ENCODE measurements at regions not wholly inside any gene's neighbourhood (a gene's known extent, or its start where the extent isn't known, plus 50 kb on each side); places are given as distances from the start of the nearest gene placed in this dataset.

DNA sequence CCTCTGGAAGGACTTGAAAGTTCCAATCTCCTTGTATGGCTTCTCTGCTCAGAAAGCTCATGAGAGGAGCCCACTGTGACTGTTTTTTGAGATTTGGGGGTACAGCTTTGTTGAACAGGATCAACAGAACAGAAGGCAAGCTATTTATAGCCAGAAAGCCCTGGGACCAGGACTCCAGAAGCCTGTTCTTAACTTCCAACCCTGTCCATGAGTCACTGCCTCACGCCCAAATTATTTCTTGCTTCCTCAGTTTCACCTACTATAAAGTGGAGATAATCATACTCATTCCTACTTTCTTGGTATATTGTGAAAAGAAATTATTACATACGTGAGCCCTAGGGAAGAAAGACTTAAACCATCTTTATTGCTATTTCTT lies 100.9 kb upstream of the MARCKS start:
- H3K4me3 ChIP-seq (ENCODE audit: low read length): no peak overlapping the region
- DNase-seq (ENCODE audit: low read depth): no peak
- TF ChIP-seq, protein P1, sequence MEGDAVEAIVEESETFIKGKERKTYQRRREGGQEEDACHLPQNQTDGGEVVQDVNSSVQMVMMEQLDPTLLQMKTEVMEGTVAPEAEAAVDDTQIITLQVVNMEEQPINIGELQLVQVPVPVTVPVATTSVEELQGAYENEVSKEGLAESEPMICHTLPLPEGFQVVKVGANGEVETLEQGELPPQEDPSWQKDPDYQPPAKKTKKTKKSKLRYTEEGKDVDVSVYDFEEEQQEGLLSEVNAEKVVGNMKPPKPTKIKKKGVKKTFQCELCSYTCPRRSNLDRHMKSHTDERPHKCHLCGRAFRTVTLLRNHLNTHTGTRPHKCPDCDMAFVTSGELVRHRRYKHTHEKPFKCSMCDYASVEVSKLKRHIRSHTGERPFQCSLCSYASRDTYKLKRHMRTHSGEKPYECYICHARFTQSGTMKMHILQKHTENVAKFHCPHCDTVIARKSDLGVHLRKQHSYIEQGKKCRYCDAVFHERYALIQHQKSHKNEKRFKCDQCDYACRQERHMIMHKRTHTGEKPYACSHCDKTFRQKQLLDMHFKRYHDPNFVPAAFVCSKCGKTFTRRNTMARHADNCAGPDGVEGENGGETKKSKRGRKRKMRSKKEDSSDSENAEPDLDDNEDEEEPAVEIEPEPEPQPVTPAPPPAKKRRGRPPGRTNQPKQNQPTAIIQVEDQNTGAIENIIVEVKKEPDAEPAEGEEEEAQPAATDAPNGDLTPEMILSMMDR (conservative IDR thresholded peaks at IDR 0.05; ENCODE audit: low read depth, low read length): no peak

DNA sequence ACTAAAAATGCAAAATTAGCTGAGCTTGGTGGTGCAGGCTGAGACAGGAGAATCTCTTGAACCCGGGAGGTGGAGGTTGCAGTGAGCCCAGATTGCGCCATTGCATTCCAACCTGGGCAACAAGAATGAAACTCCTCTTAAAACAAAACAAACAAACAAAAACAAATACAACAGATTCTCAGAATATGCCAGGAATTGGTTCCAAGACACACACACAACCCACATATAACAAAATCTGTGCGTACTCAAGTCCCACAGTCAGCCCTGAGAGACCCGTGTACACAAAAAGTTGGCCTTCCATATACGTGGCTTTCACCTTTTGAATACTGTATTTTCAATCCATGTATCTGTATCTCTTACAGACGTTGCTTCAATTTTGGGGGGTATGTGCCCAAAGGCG lies 98.9 kb upstream of the MARCKS start:
- TF ChIP-seq, protein P1 (conservative IDR thresholded peaks at IDR 0.05; ENCODE audit: low read depth, low read length): no peak
- no peak for DNase-seq (ENCODE audit: low read depth)
- no peak overlapping the region for H3K4me3 ChIP-seq (ENCODE audit: low read length)

DNA sequence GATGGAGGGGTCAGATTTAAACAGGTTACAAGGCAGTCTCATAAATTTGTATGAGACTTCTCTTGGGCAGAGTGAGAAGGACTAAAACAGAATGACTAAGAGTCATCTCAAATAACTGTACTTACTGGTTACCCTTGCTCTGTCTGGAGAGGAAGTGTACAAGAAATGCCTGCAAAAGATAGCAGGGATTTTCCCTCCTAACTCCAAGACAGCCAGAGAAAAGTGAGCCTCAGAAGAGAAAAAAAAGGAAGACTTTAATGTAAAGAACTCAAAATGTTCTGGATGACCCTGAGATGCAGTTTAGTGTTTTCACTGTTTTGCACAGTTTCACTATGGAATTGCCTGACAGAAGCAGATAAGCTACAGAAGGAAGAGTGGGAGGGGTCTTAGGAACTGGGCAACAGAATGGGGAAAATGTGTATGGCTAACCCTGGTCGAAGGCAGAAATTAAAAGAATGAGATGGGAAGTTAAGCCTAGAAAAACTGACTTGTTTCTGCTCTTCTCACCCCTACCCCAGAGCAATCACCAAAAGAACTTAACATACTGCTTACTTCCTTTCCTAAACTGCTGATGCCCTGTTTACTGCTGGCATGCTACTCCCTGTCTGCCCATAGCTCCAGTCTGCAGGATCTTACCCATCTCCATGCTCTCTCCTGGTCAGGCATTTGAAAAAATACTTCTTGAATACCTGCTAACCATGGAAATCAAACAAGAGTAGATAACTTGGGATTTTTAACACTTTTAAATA lies 98.1 kb upstream of the MARCKS start:
- no peak overlapping the region for H3K4me3 ChIP-seq (ENCODE audit: low read length)
- DNase-seq (ENCODE audit: low read depth): no peak
- TF ChIP-seq, protein P1 (conservative IDR thresholded peaks at IDR 0.05; ENCODE audit: low read depth, low read length): no peak

DNA sequence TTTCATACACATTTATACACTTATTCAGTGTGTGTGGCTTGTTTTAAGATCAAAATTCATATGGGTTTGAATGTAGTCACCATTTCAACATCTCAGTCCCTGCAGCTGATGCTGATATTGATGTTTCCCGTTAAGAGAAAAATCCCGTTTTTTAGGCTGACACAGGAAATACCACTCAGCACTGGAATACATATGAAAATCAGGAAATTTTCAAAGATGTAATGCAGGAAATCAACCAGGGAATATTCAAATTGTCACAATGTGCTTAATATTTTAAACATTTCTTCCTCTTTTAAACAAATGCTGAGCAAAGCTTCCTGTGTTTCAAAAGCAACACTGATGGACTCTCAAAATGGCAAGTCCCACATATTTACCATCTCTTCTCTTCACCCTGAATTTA lies 94.5 kb upstream of the MARCKS start:
- no peak for DNase-seq (ENCODE audit: low read depth)
- TF ChIP-seq, protein P1 (conservative IDR thresholded peaks at IDR 0.05; ENCODE audit: low read depth, low read length): no peak
- H3K4me3 ChIP-seq (ENCODE audit: low read length): no peak overlapping the region

DNA sequence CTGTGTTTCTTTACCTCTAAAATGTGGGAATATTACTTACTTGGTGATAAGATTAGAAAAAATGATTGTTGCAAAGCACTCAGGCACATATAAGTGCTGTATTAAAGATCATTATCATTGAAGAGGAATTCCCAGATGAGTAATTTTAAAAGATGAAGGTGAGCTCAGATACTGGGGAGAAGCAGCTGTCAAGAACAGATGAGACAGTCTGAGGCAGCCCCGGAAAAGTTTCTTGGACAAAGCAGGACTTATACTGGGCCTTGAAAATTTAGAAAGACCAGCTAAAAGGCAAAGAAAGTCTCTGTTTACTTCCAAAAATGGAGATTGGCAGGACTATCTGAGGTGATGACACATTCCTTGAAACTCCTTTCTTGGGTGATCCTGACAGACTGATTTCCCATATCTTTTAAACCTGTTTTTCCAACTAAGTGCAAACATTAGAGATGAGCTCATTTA lies 93.8 kb upstream of the MARCKS start:
- H3K4me3 ChIP-seq (ENCODE audit: low read length): no peak overlapping the region
- TF ChIP-seq, protein P1 (conservative IDR thresholded peaks at IDR 0.05; ENCODE audit: low read depth, low read length): no peak
- no peak for DNase-seq (ENCODE audit: low read depth)

DNA sequence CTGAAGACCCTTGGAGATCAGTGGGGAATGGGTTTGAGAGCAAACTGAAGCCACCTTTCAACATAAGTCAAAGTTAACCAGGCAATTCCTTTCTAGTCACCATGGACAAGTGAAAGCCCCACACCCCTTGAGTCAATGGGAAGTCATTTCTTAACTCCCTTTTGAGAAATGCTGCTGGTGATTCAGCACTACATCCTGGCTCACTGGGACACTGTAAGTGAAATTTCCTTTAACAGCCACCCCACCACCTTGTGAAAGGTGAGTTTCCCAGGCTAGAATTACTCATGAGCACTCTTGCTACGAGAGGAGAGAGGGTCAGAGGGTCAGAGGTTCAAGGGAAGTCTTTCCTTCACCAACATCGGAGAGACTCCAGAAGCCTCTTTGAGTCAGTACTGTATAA lies 93.3 kb upstream of the MARCKS start:
- H3K4me3 ChIP-seq (ENCODE audit: low read length): no peak overlapping the region
- TF ChIP-seq, protein P1 (conservative IDR thresholded peaks at IDR 0.05; ENCODE audit: low read depth, low read length): no peak
- no peak for DNase-seq (ENCODE audit: low read depth)

DNA sequence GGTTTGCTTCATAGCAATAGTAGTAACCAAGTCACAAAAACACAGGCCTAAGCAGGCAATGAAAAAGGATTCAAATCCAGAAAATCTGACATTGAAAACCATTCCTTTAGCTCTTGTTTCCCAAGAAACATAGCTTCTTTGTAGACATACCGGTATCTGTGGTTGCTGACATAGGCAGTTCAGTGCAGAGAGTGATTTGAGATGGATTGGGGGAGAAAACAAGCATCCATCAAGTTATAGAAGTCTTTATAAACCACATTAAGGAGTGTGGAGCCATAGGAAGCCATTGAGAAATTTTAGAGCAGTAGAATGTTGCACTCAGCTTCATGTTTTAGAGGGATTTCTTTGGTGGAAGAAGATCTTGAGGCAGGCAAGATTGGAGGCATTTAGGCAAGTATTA lies 91.2 kb upstream of the MARCKS start:
- no peak for DNase-seq (ENCODE audit: low read depth)
- TF ChIP-seq, protein P1 (conservative IDR thresholded peaks at IDR 0.05; ENCODE audit: low read depth, low read length): no peak
- H3K4me3 ChIP-seq (ENCODE audit: low read length): no peak overlapping the region

Data from retinal pigment epithelial cell (primary cell).